Stomach (tissue), 8 donors: ENCODE measurements at regions not wholly inside any gene's neighbourhood (a gene's known extent, or its start where the extent isn't known, plus 50 kb on each side); places are given as distances from the start of the nearest gene placed in this dataset.

Experiments used
- DNase-seq, 2 donors: peaks; one replicate each; pipeline versions ENCODE4 v3.0.0 to v3.0.0-alpha.2; 2013 to 2019
- H3K27ac ChIP-seq, 5 donors: fragments of 200-600 bp in 4 of 5; sonication (generic) in 4 of 5; one replicate each; pipeline ENCODE4 v1.5.1; 2013 to 2019; ENCODE audit warnings: mild to moderate bottlenecking in 1 of 5, moderate library complexity in 1 of 5
- H3K27me3 ChIP-seq, 3 donors: fragments of 200-600 bp; sonication (generic); one replicate each; pipeline ENCODE4 v1.5.1; 2017 to 2019; ENCODE audit warnings: mixed run types in 1 of 3
- H3K36me3 ChIP-seq, 4 donors: fragments of 200-600 bp; sonication (generic); 1 replicate in 3 of 4; 2 replicates in 1 of 4; pipeline ENCODE4 v1.5.1; 2016 to 2019
- H3K4me1 ChIP-seq, 4 donors: fragments of 200-600 bp; sonication (generic); one replicate each; pipeline ENCODE4 v1.5.1; 2016 to 2019
- H3K4me3 ChIP-seq, 4 donors: fragments of 200-600 bp; sonication (generic) in 3 of 4; one replicate each; pipeline ENCODE4 v1.5.1; 2016 to 2019; ENCODE audit warnings: mild to moderate bottlenecking in 1 of 4
- H3K9me3 ChIP-seq, 4 donors: fragments of 200-600 bp; sonication (generic); one replicate each; pipeline ENCODE4 v1.5.1; 2016 to 2019
- CTCF ChIP-seq, 7 experiments: fragments of 450-650 bp in 4 of 7; fragments of 200-600 bp in 3 of 7; sonication (generic) in 3 of 7; IDR thresholded peaks; one replicate each; pipeline ENCODE4 v1.5.1; 2016 to 2019; ENCODE audit warnings: antibody characterized with exemption in 7 of 7, control low read depth in 2 of 7, mild to moderate bottlenecking in 1 of 7
- EP300 ChIP-seq: sonication (generic); formaldehyde crosslinking; IDR thresholded peaks from one replicate; pipeline ENCODE4 v1.6.1; 2017; ENCODE audit warnings: antibody characterized with exemption
- POLR2A ChIP-seq, 4 donors: fragments of 450-650 bp; IDR thresholded peaks; one replicate each; pipeline ENCODE4 v1.6.1; 2016; ENCODE audit warnings: antibody characterized with exemption in 4 of 4, control low read depth in 2 of 4, mild to moderate bottlenecking in 1 of 4, moderate library complexity in 1 of 4
- POLR2AphosphoS5 ChIP-seq, 3 donors: sonication (generic); formaldehyde crosslinking; IDR thresholded peaks; one replicate each; pipeline ENCODE4 v1.6.1; 2016; ENCODE audit warnings: antibody characterized with exemption in 3 of 3
- WGBS, 5 donors: extraction: QIAGEN DNeasy Blood & Tissue Kit in 3 of 5; methylation state at CpG; one replicate each; pipeline versions ENCODE4 v1.1.5 to v1.1.7; 2013 to 2018; 5-methylcytosine and 5-hydroxymethylcytosine counted together
- intact Hi-C: fragments of 100-400 bp; cut with DNase I; formaldehyde crosslinking; loops from one replicate; pipeline ENCODE4 v1.15.1; 2023; ENCODE audit warnings: low total_unique reads
- donor health status: healthy with polysubstance abuse.
- donor health status: Bipolar disorder and iron deficiency.
- donor health status: healthy.

- no peak overlapping the region for H3K27ac ChIP-seq
- TF ChIP-seq POLR2A (IDR thresholded peaks at IDR 0.05): no peak
- TF ChIP-seq CTCF (IDR thresholded peaks at IDR 0.05): no peak
- no peak for TF ChIP-seq EP300
- no peak for TF ChIP-seq POLR2AphosphoS5 (IDR thresholded peaks at IDR 0.05)
- intact Hi-C loops: no loop called here
- WGBS, 5 donors: 47 to 61% (median 59%) methylated on average over 4 of the region's 4 CpGs
- H3K4me3 ChIP-seq: no peak overlapping the region
- no peaks in the 10 kb centered on the region for H3K9me3 ChIP-seq
- no peak for DNase-seq
- H3K36me3 ChIP-seq: no peaks in the 10 kb centered on the region
- H3K27me3 ChIP-seq: peaks cover 0 to 7% (median 0%) of the 10 kb centered on the region in 3 donors
- no peaks in the 10 kb centered on the region for H3K4me1 ChIP-seq
These were observed 278.8 kb upstream of the C16orf82 start for GRCh38 chr16:26787924-26788323.

GRCh38 chr16:26791169-26791568, 275.6 kb upstream of the C16orf82 start:
- Histone ChIP-seq H3K4me1 (no peaks in the 10 kb centered on the region), H3K4me3 (no peak overlapping the region), H3K36me3 (no peaks in the 10 kb centered on the region), H3K27me3 (no peaks in the 10 kb centered on the region), H3K9me3 (no peaks in the 10 kb centered on the region), H3K27ac (no peak overlapping the region)
- WGBS, 5 donors: 57 to 74% (median 64%) methylated on average over 5 to 6 of the region's 6 CpGs
- TF ChIP-seq EP300 (no peak), POLR2AphosphoS5 (IDR thresholded peaks at IDR 0.05) (no peak), POLR2A (IDR thresholded peaks at IDR 0.05) (no peak), CTCF (IDR thresholded peaks at IDR 0.05) (no peak)
- no peak for DNase-seq
- intact Hi-C loops: no loop called here

GRCh38 chr16:26795184-26795583, 271.5 kb upstream of the C16orf82 start:
- intact Hi-C loops: no loop called here
- no peak for TF ChIP-seq CTCF (IDR thresholded peaks at IDR 0.05)
- no peak for TF ChIP-seq POLR2AphosphoS5 (IDR thresholded peaks at IDR 0.05)
- no peak for TF ChIP-seq POLR2A (IDR thresholded peaks at IDR 0.05)
- TF ChIP-seq EP300: no peak

GRCh38 chr16:26801628-26802027, 265.1 kb upstream of the C16orf82 start:
- intact Hi-C loops: no loop called here
- TF ChIP-seq POLR2A (IDR thresholded peaks at IDR 0.05): no peak
- TF ChIP-seq EP300: no peak
- TF ChIP-seq POLR2AphosphoS5 (IDR thresholded peaks at IDR 0.05): no peak
- no peak for TF ChIP-seq CTCF (IDR thresholded peaks at IDR 0.05)
- Histone ChIP-seq H3K27me3 (peaks cover 0 to 24% (median 0%) of the 10 kb centered on the region in 3 donors), H3K36me3 (no peaks in the 10 kb centered on the region), H3K9me3 (peaks cover 0 to 5% (median 0%) of the 10 kb centered on the region in 4 donors), H3K4me3 (no peak overlapping the region), H3K27ac (no peak overlapping the region), H3K4me1 (no peaks in the 10 kb centered on the region)
- no peak for DNase-seq
- WGBS, 5 donors: 88 to 94% (median 91%) methylated on average over 3 of the region's 3 CpGs

More at GRCh38 chr16:26795184-26795583, 271.5 kb upstream of the C16orf82 start:
- WGBS, 5 donors: 27 to 44% (median 30%) methylated on average over 3 of the region's 3 CpGs
- Histone ChIP-seq H3K9me3 (no peaks in the 10 kb centered on the region), H3K27me3 (peaks cover 0 to 21% (median 0%) of the 10 kb centered on the region in 3 donors), H3K27ac (no peak overlapping the region), H3K4me3 (no peak overlapping the region), H3K36me3 (no peaks in the 10 kb centered on the region), H3K4me1 (no peaks in the 10 kb centered on the region)
- DNase-seq: peak in 1 of 2 donors; percentile 2
